Fibroblast of lung (primary cell): ENCODE measurements at regions not wholly inside any gene's neighbourhood (a gene's known extent, or its start where the extent isn't known, plus 50 kb on each side); places are given as distances from the start of the nearest gene placed in this dataset.

ENCODE experiments used
- EZH2 ChIP-seq: IDR thresholded peaks from 2 replicates; pipeline ENCODE4 v1.5.1; 2012; ENCODE audit warnings: low read length, control low read depth, mild to moderate bottlenecking; ENCODE audit errors: missing control alignments
- TF ChIP-seq, protein P1 (sequence below), 2 donors: IDR thresholded peaks in 1 of 2; conservative IDR thresholded peaks in 1 of 2; 1 replicate in 1 of 2; 2 replicates in 1 of 2; pipeline ENCODE4 v1.5.1; 2011 to 2012; ENCODE audit warnings: low read length in 2 of 2, control low read depth in 1 of 2, inconsistent platforms in 1 of 2, low read depth in 1 of 2, mild to moderate bottlenecking in 1 of 2

DNA sequence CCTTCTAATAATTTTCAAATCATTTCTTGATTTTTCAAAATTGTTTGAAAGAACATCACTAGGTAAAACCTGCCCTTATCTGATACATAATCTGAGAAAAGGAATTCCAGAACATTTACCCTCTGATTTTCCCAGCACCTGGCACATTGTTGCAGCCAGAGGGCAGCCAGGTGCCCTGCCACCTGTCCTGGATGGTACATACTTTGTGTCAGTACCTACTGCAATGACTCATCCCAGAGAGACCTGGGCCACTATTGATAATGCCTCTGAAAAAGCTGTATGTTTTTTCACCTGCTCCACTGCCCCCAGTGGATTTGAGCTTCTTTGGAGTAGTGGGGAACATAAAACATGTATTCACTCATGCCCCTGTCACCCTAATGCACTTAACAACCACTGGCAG is 648.9 kb upstream of the GBE1 start:
- TF ChIP-seq, protein P1, sequence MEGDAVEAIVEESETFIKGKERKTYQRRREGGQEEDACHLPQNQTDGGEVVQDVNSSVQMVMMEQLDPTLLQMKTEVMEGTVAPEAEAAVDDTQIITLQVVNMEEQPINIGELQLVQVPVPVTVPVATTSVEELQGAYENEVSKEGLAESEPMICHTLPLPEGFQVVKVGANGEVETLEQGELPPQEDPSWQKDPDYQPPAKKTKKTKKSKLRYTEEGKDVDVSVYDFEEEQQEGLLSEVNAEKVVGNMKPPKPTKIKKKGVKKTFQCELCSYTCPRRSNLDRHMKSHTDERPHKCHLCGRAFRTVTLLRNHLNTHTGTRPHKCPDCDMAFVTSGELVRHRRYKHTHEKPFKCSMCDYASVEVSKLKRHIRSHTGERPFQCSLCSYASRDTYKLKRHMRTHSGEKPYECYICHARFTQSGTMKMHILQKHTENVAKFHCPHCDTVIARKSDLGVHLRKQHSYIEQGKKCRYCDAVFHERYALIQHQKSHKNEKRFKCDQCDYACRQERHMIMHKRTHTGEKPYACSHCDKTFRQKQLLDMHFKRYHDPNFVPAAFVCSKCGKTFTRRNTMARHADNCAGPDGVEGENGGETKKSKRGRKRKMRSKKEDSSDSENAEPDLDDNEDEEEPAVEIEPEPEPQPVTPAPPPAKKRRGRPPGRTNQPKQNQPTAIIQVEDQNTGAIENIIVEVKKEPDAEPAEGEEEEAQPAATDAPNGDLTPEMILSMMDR (conservative IDR thresholded peaks at IDR 0.05 in 1 of 2, IDR thresholded peaks at IDR 0.05 in 1 of 2; ENCODE audit: low read depth in 1 of 2, low read length in 2 of 2), result no peak
- TF ChIP-seq EZH2, result no peak
